MM.1S (cell line): ENCODE measurements at regions not wholly inside any gene's neighbourhood (a gene's known extent, or its start where the extent isn't known, plus 50 kb on each side); places are given as distances from the start of the nearest gene placed in this dataset.

Experiments used
- CTCF ChIP-seq: fragments of 300-600 bp; sonication (generic); IDR thresholded peaks from 2 replicates; pipeline ENCODE4 v1.5.1; 2016; ENCODE audit warnings: antibody characterized with exemption, low read length, mixed read lengths
- EZH2 ChIP-seq: fragments of 300-600 bp; sonication (generic); optimal IDR thresholded peaks from 2 replicates; pipeline ENCODE3; 2017; ENCODE audit warnings: low read depth, mild to moderate bottlenecking, antibody characterized with exemption, low read length, mixed read lengths

DNA sequence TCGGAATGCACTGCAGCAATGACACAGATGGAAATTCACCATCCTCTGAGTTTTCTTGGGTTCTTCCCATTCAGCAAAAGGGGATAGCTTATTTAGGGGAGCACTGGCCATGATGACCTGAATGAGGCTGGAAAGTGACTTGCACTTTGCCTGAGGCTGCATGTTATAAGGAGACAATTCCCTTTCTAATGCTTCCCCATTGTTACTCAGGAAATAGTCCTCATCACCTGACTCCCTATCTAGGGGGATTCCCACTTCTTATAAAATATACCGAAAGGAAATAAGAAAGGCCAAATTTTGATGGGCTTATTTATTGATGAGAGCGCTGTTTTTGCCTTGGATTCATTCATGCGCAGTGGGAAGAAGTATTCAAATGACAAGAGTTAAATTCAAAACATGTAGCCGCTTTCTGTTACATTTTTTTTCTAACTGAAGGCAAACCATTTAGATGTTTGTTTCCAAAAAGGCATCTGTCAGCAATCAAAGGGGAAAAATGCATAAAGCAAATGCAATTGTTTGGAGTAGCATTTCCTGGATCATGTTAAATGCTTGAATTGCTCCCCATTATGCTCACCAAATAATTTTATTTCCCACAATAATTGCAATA, 220.3 kb upstream of the NFIA start:
- TF ChIP-seq CTCF (no peak), EZH2 (no peak)
